CD4-positive, alpha-beta T cell treated with Interleukin-15 for 4 hours (primary cell): ENCODE measurements at regions not wholly inside any gene's neighbourhood (a gene's known extent, or its start where the extent isn't known, plus 50 kb on each side); places are given as distances from the start of the nearest gene placed in this dataset.
"Not testable (repeated sequence)": the region's sequence is repeated elsewhere in the genome, so short reads cannot be mapped to it uniquely, and the experiment has no call there.

ENCODE experiments used
- DNase-seq: peaks from one replicate; pipeline ENCODE4 v3.0.0-alpha.2; 2020; ENCODE audit warnings: low spot score

DNA sequence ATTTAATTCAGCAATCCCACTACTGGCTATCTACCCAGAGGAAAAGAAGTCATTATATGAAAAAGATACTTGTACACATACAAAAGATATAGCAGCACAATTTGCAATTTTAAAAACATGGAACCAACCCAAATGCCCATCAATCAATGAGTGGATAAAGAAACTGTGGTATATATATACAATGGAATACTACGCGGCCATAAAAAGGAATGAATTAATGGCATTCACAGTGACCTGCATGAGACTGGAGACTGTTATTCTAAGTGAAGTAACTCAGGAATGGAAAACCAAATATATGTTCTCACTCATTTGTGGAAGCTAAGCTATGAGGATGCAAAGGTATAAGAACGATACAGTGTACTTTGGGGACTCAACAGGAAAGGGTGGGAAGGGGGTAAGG, 102.8 kb upstream of the KCNMA1 start:
- DNase-seq: not testable (repeated sequence)

DNA sequence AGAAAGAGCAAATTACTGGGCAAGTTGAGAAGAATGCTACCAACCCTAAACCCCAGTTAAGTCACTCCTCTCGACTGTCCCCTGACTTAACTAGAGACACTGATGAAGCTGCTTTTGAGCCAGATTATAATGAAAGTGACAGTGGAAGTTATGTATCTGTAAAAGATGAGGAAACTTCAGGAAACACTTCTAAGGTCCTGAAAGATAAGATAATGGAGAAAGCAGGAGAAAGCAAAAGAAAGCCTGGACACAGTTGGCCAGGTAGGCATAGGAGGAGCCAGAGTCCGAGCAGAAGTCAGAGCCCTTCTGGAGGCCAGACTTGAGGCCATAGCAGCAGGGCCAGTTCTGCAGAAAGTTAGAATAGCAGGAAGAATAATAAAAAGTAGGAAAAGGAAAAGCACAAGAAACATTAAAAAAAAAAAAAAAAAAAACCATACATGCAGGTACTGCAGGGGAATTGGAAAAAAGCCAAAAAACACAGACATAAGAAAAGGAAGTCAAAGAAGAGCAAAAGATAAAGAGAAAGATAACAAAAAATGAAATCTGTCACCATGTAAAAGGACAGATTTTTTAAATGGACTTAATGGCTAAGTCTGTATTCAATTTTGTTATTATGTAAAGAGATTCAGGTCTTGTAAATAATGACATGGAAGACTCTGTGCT, 101.0 kb upstream of the KCNMA1 start:
- DNase-seq: no peak

GRCh38 chr10:77737608-77738007, 100.0 kb upstream of the KCNMA1 start:
- DNase-seq: no peak

GRCh38 chr10:77735136-77735535, 97.5 kb upstream of the KCNMA1 start:
- not testable (repeated sequence) for DNase-seq

DNA sequence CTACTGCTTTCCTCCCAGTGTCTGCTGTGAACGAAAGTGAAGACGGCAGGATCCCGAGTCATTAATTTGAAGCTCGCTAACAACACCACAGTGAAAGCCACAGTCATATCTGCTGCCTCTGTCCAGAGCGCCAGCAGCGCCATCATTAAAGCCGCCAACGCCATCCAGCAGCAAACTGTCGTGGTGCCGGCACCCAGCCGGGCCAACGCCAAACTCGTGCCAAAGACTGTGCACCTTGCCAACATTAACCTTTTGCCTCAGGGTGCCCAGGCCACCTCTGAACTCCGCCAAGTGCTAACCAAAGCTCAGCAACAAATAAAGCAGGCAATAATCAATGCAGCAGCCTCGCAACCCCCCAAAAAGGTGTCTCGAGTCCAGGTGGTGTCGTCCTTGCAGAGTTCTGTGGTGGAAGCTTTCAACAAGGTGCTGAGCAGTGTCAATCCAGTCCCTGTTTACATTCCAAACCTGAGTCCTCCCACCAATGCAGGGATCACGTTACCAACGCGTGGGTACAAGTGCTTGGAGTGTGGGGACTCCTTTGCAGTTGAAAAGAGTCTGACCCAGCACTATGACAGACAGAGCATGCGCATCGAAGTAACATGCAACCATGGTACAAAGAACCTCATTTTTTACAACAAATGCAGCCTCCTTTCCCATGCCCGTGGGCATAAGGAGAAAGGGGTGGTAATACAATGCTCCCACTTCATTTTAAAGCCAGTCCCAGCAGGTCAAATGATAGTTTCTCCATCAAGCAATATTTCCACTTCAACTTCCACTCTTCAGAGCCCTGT, 94.8 kb upstream of the KCNMA1 start:
- DNase-seq: no peak

GRCh38 chr10:77727481-77727880, 89.9 kb upstream of the KCNMA1 start:
- DNase-seq: no peak

DNA sequence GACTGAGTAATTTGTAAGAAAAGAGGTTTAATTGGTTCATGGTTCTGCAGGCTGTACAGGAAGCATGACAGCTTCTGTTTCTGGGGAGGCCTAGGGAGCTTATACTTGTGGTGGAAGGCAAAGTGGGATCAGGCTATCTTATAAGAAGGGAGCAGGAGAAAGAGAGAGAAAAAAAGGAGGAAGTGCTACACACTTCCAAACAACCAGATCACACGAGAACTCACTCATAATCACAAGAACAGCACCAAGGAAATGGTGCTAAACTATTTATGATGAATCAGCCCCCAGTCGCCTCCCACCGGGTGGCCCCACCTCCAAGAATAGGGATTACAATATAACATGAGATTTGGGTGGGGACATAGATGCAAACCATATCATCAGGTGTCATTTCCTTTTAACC, 89.1 kb upstream of the KCNMA1 start:
- no peak for DNase-seq

DNA sequence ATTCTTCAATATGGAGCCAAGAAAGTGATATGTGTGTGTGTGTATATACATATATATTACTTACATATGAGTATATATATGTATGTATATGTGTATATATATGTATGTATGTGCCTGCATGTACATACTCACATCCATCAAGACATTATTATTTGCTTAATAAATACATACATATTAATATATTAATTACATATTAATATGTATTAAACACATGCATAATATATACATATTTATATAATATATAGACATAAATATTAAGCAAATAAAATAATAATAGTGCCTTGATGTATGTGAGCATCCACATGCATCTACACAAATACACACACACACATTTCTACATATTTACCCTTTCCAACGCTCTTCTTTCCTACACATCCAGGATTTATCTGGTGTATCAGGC, 88.7 kb upstream of the KCNMA1 start:
- no peak for DNase-seq

DNA sequence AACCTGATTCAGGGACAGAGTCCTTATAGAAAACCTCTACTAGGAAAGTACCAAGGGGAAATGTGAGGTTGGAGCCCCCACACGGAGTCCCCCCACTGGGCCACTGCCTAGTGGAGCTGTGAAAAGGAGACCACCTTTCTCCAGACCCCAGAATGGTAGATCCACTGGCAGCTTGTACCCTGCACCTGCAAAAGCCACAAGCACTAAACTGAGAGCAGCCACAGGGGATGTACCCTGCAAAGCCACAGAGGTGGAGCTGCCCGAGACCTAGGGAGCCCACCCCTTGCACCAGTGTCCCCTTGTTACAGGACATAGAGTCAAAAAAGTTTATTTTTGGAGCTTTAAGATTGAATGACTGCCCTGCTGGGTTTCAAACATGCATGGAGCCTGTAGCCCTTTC, 87.2 kb upstream of the KCNMA1 start:
- DNase-seq: no peak

GRCh38 chr10:77723376-77723775, 85.8 kb upstream of the KCNMA1 start:
- DNase-seq: no peak

DNA sequence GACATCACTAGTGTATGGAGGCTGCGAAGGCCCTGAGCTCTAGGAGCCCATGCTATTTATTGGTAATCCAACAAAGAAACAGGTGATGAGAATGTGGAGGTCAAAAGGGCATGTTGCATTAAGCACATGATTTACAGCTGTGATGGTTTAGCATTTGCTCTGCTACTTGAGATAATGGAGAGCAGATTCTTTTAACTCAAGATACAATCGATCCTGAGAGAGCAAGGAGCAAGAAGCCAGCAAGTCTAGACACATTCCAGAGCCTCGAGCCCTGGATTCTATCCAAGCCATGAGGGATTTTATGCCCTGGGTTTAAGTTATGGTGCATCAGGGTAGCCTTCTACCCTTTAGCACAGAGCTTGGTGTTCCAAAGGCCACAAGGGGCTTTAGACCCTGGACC, 85.3 kb upstream of the KCNMA1 start:
- not testable (repeated sequence) for DNase-seq

DNA sequence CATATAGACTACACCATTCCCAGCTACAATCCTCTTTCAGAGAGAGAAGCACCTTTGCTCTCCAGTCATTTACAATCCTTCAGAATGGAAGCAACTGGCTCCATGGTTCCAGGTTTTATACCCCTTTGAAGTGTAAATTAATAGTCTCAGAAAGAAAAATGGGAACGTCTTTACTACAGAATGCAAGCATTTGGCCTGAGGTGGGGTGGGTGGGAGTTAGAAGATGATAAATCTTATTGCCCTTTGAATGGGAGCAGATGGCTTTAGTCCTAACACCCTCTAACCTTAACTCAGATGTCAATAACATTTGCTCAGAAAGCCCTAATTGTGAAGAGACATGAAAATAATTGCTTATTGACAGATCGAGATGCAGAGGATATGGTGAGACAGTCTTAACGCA, 84.2 kb upstream of the KCNMA1 start:
- DNase-seq: no peak

- DNase-seq: no peak
Measured at GRCh38 chr10:77718957-77719356, 81.3 kb upstream of the KCNMA1 start.

- DNase-seq: not testable (repeated sequence)
Measured at GRCh38 chr10:77718312-77718711, 80.7 kb upstream of the KCNMA1 start.

GRCh38 chr10:77717336-77717735, 79.7 kb upstream of the KCNMA1 start:
- DNase-seq: no peak

GRCh38 chr10:77716458-77717317, 79.1 kb upstream of the KCNMA1 start:
- DNase-seq: no peak

- DNase-seq: no peak
Measured at GRCh38 chr10:77715536-77715935, 77.9 kb upstream of the KCNMA1 start.

DNA sequence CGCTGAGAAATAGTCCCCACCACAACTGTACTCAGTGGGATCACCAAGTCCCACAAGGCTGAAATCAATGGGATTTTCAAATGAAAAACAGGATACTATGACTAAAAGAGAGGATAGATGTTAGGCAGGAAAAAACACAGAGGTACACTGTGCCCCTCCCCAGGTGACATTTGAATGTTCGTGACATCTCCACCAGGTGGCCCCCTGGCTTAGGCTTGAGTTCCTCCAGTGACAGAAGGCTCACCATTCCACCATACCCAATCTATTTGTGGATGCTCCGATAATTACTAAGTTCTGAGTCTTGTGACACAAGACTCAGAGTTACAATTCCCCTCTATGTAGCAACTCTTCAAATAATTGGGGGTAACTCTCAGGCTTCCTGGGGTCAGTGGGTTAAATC, 77.5 kb upstream of the KCNMA1 start:
- DNase-seq: no peak

GRCh38 chr10:77713521-77714280, 76.1 kb upstream of the KCNMA1 start:
- no peak for DNase-seq

DNA sequence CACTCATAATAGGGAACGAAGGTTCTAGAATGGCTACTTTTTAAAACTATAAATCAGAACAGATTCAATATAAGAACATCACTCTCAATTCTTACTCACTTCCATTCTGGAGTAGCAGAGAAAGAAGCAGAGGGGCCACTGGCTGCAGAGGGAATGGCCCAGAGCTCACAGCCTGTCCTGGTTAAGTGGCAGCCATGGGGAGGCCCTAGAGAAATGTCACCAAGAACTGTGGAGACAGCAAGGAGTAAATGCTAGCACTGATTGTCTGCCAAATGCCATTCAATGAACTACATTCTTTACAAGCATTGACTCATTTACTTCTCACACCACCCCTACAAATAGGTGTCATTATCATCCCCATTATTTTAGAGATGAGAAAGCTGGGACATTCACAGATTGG, 74.6 kb upstream of the KCNMA1 start:
- no peak for DNase-seq

GRCh38 chr10:77711683-77712049, 74.1 kb upstream of the KCNMA1 start:
- no peak for DNase-seq
